SH-SY5Y (cell line): ENCODE measurements at regions not wholly inside any gene's neighbourhood (a gene's known extent, or its start where the extent isn't known, plus 50 kb on each side); places are given as distances from the start of the nearest gene placed in this dataset.

Experiments
- GATA2 ChIP-seq: IDR thresholded peaks from 2 replicates; pipeline ENCODE4 v1.6.1; 2011; ENCODE audit warnings: mild to moderate bottlenecking, low read depth, low read length
- GATA3 ChIP-seq: IDR thresholded peaks from 2 replicates; pipeline ENCODE4 v1.6.1; 2011; ENCODE audit warnings: low read depth, mild to moderate bottlenecking, low read length, moderate library complexity

DNA sequence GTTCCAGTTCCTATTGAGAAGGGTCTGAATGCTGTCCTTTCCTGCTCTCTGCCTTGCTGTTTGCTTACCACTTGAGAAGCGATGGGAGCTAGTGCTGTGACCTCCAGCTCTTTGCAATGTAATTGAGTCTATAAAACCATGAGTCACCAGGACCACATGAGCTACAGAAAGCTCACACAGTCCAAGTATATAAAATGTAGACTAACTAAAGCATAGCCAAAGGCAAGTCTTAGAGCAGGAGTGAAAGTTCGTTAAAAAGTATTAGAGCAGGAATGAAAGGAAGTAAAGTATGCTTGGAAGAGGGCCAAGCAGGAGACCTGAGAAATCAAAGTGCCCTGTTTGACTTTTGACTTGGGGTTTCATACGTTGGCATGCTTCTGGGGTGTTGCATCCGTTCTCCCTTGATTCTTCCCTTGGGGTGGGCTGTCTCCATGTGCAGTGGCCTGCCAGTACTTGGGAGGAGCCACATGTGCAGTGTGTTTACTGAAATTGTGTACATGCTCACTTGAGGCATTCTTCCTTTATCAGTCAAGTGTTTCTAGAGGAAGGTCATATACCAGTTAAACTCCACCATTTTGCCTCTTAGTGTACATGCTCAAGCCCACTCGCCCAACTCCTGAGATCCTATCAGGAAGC is 71.3 kb upstream of the KIT start:
- TF ChIP-seq GATA3 (no peak), GATA2 (no peak)

DNA sequence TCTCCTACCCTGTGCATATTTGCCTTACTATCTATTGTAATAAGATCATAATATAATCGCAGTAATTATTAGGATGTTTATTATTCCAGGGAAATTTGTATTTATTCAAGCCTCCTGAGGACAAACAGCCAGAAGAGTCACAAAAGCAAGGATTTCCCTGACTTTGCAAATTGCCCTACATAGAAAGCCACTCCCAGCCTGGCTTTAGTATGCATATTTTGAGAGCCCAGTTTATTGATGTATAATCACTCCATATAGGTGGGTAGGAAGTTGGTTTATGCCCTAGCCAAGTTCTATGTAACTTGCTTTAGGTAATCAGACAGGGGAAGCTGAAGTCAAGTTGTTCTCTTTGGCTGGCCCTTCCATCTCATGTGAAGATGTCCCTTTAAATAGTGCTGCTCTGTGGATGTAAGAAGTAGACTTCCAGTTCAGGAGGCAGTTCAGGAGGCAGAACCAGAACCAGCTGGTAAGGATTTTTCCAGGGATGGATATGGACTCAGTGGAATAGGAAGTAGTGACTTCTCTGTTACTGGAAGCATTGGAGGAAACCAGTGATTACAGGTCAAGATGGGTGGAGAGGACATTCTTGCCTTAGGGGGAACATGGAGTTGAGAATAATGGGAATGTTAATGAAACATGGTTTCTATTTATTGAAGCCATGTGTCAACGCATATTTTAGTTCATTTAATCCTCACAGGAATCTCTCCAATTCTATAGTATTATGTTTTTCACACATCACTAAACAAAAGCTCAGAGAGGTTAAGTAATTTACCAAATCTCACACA is 70.5 kb upstream of the KIT start:
- TF ChIP-seq GATA2 (no peak), GATA3 (no peak)

DNA sequence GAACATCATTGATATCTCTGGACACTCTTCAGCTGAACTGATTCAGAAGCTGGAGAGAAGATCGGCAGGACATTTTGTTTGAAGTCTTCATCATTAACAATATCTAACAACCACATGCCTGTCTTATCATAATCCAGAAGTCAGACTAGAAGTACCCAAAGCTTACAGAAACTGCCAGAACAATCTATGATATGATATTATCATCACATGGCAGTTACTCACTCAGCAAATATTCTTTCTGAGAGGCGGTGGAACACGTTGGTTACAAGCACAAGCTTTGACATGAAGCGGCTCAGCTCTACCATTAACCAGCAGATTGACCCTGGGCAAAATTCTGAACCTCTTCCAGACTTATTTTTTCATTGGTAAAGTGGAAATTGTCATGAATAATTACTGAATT is 69.4 kb upstream of the KIT start:
- TF ChIP-seq GATA3, result no peak

DNA sequence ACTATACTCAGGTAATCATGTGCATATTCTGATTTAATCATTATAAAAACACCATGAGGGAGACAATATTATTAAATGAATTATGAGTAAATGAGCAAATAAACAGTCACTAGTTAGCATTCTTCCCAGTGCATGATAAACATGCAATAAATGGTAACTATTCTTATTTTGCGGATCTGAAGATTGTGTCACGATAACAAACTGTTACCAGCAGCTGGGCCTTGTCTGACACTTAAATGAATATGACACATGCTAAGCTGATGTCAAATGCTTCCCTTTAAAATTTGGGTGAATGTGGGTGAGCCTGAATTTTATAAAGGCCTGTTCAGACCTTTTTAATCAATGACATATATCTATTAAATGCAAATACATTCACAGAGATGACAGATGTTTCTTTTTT is 68.2 kb upstream of the KIT start:
- TF ChIP-seq GATA2, result no peak
- no peak for TF ChIP-seq GATA3

DNA sequence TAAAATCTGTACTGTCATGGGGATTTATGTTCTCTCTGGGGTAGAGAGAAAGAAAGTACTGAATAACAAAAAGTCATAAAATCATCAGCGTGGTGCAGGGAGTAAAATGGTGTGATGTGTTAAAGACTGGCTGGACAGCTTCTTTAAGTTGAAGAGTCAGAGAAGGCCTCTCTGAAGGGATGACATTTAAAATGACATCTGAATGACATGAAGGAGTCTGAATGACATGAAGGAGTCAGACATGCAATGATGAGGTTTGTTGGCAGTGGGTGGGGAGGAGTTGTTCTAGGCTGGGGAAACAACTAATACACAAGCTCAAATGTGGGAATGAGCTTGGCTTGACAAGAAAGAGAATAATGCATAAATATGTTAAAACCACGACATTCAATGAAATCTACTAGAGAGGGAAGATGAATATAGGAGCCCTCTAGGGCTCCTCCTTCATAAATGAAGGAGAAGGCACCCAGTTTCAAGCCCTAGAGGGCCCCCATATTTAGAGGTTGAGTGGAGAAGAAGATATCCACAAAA is 63.9 kb upstream of the KIT start:
- TF ChIP-seq GATA2, result no peak
- TF ChIP-seq GATA3, result no peak

DNA sequence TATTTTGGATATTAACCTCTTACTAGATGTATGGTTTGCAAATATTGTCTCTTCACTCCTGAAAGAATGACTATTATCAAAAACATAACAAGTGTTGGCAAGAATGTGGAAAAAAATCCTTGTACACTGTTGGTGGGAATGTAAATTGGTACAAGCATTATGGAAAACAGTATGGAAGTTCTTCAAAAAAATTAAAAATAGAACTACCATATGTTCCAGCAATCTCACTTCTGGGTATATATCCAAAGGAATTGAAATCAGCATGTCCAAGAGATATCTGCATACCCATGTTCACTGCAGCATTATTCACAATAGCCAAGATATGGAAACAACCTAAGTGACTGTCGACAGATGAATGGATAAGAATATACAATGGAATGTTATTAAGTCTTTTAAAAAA is 61.6 kb upstream of the KIT start:
- TF ChIP-seq GATA2, result no peak
- no peak for TF ChIP-seq GATA3

DNA sequence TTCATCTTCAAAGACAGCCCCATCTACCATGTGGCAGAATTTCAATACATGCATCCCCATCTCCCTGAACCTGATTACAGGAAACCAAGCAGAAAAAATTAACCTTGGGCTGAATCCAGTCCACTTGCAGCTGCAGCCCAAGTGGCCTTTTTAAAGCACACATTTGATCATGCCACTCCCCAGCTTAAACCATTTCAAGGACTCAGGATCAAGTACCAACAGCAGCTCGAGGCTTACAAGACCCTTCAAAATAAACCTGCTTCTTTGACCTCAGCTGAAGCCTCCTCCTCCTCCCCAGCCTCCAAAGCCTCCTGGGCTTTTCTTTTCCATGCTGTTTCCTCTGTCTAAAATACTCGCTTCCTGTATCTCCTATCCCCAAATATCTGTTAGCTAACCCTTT is 50.7 kb upstream of the KIT start:
- TF ChIP-seq GATA3 (no peak), GATA2 (no peak)

DNA sequence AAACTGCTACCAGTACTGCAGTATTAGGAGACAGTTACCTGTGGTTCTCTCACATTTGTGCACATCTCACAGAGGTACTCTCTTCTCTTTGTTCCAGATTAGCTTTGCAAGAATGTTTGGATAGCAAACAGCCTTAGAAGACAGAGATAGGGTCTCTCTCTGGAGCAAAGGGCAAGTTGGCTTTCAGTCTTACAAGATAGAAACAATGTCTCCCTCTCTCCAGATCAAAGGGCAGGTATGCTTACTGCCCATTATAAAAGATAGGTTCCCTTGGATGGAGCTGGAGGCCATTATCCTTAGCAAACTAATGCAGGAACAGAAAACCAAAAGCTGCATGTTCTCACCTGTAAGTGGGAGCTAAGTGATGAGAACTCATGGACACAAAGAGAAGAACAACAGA is 50.2 kb upstream of the KIT start:
- TF ChIP-seq GATA3, result no peak
- no peak for TF ChIP-seq GATA2
